AG08395 (cell line): ENCODE measurements at regions not wholly inside any gene's neighbourhood (a gene's known extent, or its start where the extent isn't known, plus 50 kb on each side); places are given as distances from the start of the nearest gene placed in this dataset.
"Not testable (repeated sequence)": the region's sequence is repeated elsewhere in the genome, so short reads cannot be mapped to it uniquely, and the experiment has no call there.

Source experiments
- DNase-seq: peaks from one replicate; pipeline ENCODE4 v3.0.0; 2012; ENCODE audit warnings: mixed read lengths, low spot score

DNA sequence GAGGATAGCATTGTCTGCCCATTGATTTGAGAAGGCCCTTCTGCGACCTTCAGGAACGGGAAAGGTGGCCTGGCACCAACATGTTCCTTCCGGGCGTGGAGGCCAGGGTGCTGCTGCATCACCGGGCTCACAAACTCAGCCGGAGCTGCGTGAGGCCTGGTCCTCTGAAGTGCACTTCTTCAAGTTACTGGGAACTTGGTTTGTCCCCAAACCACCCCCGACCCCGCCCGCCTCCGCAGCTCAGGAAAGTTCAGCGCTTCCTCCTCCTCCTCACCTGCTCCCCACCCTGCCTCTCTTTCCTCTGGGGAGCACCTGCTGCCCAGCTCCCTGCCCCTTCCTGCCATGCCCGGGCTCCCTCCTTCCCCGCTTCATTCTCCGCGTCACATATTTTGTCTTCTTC is 116.0 kb upstream of the LRPAP1 start:
- no peak for DNase-seq

DNA sequence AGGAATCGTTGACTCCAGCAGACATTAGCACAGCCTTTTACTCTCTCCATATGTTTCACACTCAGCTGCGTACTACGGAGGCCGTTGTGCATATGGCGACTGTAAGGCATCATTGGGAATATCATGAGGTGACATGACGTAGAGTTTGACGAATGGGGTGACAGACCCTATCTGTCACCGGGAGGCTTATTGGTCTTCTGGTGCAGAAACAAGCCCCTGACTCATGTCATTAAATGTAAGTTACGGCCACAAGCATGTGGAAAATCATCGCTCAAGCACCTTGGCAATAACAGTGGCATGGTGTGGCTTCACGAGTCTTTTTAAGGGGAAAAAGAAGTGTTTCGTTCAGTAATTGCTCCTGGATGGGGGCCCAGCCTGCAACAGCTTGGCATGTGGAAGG is 115.2 kb upstream of the LRPAP1 start:
- no peak for DNase-seq

GRCh38 chr4:3645711-3646679 is 113.8 kb upstream of the LRPAP1 start:
- no peak for DNase-seq

- DNase-seq, result peak; percentile 77
Observed at GRCh38 chr4:3644849-3645627, 112.8 kb upstream of the LRPAP1 start.

- DNase-seq, result no peak
Observed at GRCh38 chr4:3643518-3644433, 111.6 kb upstream of the LRPAP1 start.

DNA sequence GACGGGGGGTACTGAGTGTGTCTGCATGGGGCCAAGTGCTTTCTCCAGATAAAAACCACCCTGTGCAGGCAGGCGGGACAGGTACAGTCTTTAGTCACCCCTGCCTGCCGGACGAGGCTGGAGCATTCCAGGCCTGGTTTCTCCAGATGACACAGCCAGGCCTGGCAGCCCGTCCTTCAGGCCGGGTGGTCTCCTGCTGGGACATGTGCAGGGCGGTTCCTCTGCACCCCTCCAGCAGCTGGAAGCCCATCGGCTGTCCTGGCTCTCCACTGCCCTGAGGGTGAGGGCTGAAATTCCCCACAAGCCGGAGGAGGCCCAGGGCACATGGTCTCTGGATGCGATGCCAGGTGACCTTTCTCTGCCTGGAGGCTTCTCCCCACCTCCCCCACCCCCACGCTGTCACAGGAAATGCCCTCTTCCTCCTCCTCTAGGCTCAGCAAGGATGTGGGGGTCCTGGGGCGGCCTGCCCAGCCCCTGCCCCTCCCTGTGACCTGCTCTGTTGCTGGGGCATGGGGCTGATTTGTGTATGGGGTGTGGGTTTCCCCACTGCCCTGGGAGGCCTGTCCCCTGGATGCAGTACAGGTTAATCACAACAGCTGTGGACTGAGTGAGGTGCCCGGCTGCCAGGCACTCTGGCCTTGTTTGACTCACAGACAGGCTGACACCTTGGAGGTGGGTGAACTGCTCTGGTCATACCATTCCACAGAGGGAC is 110.7 kb upstream of the LRPAP1 start:
- DNase-seq, result no peak

DNA sequence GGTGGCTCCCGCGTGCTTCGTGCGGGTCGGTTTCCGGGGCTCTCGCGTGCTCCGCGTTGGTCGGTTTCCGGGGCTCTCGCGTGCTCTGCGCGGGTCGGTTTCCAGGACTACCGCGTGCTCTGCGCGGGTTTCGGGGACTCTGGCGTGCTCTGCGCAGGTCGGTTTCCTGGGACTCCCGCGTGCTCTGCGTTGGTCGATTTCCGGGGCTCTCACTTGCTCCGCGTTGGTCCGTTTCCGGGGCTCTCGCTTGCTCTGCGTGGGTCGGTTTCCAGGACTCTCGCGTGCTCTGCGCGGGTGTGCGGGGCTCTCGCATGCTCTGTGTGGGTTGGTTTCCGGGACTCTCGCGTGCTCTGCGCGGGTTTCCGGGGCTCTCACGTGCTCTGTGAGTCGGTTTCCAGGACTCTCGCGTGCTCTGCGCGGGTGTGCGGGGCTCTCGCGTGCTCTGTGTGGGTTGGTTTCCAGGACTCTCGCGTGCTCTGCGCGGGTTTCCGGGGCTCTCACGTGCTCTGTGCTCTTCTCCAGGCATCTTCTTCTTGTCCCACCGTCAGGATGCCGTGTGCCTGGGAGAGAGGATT is 109.9 kb upstream of the LRPAP1 start:
- DNase-seq, result no peak

DNA sequence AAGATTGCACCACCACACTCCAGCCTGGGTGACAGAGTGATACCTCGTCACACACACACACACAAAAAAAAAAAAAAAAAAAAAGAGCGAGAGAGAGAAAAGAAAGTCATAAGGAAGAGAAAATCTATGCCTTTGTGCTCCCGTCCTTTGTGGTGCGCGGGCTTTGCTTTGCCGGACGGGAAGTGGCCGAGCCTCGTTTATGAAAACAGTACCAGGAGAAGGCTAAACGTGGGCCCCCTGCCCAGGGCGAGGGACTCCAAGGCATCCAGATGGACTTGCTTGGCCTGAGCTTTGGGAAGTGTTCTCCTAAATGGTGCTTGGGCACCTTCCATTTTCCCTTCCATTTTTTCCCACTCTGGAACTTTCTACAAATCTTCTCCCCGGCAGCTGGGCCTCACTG is 109.3 kb upstream of the LRPAP1 start:
- no peak for DNase-seq

DNA sequence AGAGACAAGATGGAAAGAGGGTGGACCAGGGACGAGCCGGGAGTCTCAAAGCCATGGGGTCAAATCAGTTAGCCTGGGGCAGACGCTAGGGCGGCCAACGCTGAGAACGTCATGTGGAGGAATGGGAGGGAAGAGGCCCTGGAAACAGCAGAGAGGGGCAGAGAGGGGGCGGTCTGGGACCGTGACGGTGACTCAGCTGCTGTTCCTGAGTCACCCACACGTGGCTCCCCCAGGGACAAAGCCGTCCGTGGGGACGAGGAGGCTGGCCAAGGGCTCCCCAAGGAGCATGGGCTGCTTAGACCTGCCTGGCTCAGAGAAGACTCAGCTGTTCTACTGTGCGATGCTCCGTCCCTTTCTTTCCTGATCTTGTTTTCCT is 108.4 kb upstream of the LRPAP1 start:
- DNase-seq, result no peak

DNA sequence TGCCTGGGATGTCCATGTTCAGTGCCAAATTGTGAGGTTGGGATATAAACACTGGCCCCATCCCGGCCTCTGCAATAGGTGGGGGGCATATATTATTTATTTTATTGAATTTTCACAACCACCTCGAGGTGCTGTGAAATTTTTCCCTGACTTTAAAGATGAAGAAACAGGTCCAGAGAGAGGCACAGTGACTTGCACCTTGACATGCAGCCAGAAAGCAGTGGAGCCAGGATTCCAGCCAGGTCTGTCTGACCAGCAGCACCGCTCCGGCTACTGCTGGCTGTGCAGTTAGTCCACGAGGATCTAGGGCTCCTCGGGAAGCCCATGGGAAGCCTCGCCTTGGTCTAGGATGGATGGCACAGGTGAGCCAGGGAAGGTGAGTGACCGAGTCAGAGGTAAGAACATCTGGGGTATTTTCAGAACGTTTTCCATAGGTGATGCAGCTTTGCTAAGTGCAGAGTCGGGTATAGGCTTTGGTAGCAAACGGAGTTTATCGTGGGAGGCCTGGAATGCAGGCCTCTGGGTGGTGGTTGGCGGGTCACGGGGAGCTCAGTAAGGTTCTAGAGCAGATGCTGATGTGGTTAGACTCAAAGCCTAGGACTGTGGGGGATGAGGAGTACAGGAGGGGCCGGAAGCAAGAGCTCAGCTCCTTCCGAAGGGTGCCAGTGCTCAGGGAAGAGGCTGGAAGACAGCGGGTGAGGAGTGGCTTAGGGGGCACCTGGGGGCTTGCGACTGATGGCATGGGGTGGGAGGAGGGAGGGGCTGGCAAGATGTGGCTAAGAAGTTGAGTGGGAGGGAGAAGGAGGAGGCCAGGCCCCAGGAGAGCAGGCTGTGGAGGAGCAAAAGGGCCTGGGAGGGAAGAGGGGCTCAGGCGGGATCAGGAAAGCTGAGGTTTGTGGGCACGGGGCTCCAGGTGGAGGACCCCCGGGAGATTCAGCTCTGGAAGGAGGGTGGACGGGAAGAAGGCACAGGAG is 107.7 kb upstream of the LRPAP1 start:
- no peak for DNase-seq

- no peak for DNase-seq
Observed at GRCh38 chr4:3638080-3638795, 106.0 kb upstream of the LRPAP1 start.

DNA sequence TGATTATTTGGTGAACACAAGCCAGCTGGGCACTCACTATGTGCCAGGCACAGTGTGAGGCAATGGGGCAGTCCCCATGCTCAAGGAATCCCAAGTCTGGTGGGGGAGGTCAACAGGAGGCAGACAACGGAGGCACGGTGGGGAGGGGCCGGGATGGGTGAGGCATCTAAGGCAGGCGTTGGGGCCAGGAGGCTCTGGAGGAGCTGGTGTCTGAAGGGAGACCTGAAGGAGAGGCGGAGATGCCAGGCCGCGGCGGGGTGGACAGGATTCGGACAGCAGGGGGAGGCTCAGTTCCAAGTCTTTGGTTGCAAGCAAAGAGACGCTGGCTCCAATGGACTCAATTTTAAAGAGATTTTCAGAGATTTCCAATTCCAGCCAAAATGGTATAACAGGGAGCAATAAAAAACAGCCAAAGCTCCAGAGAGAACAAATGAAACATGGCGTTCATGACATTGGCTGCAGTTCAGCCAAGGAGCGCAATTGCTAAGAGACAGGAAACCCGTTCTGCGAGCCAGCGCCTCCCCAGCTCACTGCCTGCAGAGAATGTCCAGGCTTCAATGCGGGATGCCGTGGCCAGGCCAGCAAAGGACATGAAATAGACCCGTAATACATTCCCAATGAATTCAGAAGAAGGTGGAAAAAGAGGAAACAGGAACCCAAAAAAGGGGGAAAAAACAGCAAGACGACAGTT is 105.2 kb upstream of the LRPAP1 start:
- no peak for DNase-seq

DNA sequence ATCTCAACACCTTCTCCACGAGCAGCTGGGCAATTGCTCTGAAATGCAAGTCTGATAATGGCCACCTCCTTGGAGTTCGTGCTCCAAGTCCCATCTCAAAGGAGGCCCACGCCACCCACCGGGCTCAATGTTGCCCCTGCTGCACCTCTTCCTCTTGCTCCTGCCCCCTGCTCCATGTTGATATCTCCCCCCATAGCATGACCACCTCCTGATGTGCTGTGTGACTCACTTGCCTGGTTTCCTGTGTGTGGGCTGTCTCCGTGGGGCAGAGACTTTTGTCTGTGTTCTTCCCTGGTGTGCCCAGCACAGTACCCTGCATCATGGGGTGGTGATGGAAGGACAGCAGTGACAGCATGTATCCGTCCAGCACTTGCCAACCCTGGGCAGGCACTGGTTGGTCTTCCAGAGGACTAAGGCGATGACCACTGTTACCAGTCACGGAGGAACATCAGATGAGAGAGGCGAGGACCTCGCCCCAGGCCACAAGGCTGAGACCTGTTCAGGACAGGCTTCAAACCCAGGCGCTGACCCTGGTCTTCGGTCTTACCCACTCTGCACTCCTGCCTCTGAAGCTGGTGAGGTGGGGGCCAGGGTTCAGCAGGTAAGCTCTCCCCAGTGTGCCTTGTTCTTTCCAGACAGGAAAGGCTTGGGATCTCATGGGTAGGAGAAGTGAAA is 104.6 kb upstream of the LRPAP1 start:
- DNase-seq, result no peak

- DNase-seq, result not testable (repeated sequence)
Observed at GRCh38 chr4:3636020-3636419, 103.8 kb upstream of the LRPAP1 start.

- no peak for DNase-seq
Observed at GRCh38 chr4:3634894-3635820, 102.9 kb upstream of the LRPAP1 start.

DNA sequence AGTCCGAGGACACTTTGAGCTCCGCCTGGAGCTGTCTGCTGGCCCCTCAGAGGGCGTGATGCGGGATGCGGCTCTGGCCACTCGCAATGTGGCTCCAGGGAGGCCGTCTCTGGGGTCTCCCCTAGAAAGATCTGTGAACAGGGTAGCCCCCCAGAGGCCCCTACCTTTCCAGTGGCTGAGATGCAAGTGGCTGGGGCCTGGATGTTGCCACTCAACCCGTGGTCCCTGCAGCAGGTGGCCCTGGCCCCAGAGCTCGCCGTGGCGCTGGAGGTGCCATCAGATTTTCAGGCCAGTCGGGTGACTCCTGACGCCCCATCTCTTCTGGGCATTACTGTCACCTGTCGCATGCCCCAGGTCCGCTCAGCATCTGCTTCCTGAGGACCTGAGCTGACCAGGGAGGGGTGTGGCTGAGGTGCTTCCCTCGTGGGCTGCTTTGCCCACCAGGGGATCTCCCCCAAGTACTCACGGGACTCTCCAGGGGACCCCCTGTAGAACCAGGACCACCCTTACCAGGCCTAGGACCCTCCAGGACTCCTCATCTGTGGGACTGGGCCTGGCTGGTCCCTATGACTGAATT is 102.1 kb upstream of the LRPAP1 start:
- no peak for DNase-seq
